Renal cortex interstitium (tissue), 11 donors: ENCODE measurements at regions not wholly inside any gene's neighbourhood (a gene's known extent, or its start where the extent isn't known, plus 50 kb on each side); places are given as distances from the start of the nearest gene placed in this dataset.

Experiments used
- DNase-seq, 11 donors: peaks; one replicate each; pipeline ENCODE4 v3.0.0-alpha.2; 2013; ENCODE audit warnings: low read depth in 9 of 11, low spot score in 4 of 11; ENCODE audit errors: extremely low read depth in 1 of 11

GRCh38 chr7:136359333-136359903 lies 382.3 kb upstream of the MTPN start:
- DNase-seq, result no peak

GRCh38 chr7:136353287-136353686 lies 376.1 kb upstream of the MTPN start:
- DNase-seq, result no peak

- no peak for DNase-seq
Measured at GRCh38 chr7:136348542-136349192, 371.5 kb upstream of the MTPN start.

- no peak for DNase-seq
Measured at GRCh38 chr7:136348142-136348541, 371.0 kb upstream of the MTPN start.

GRCh38 chr7:136347488-136347887 lies 370.3 kb upstream of the MTPN start:
- no peak for DNase-seq

GRCh38 chr7:136342251-136342650 lies 365.1 kb upstream of the MTPN start:
- no peak for DNase-seq

- no peak for DNase-seq
Measured at GRCh38 chr7:136339464-136339863, 362.3 kb upstream of the MTPN start.

- DNase-seq, result no peak
Measured at GRCh38 chr7:136336932-136337331, 359.8 kb upstream of the MTPN start.

- DNase-seq, result no peak
Measured at GRCh38 chr7:136333636-136334035, 356.5 kb upstream of the MTPN start.

GRCh38 chr7:136326045-136326609 lies 349.0 kb upstream of the MTPN start:
- DNase-seq, result no peak

- no peak for DNase-seq
Measured at GRCh38 chr7:136325578-136325977, 348.4 kb upstream of the MTPN start.

GRCh38 chr7:136325027-136325426 lies 347.9 kb upstream of the MTPN start:
- no peak for DNase-seq

- DNase-seq, result no peak
Measured at GRCh38 chr7:136324073-136324704, 347.0 kb upstream of the MTPN start.

- DNase-seq, result no peak
Measured at GRCh38 chr7:136312592-136312991, 335.4 kb upstream of the MTPN start.

- no peak for DNase-seq
Measured at GRCh38 chr7:136309407-136309806, 332.2 kb upstream of the MTPN start.

- no peak for DNase-seq
Measured at GRCh38 chr7:136308230-136308629, 331.1 kb upstream of the MTPN start.

GRCh38 chr7:136303162-136303561 lies 326.0 kb upstream of the MTPN start:
- no peak for DNase-seq

GRCh38 chr7:136302049-136302448 lies 324.9 kb upstream of the MTPN start:
- DNase-seq, result no peak

- no peak for DNase-seq
Measured at GRCh38 chr7:136294977-136295376, 317.8 kb upstream of the MTPN start.

- DNase-seq, result no peak
Measured at GRCh38 chr7:136293841-136294391, 316.8 kb upstream of the MTPN start.
